Coronary artery (tissue), 2 donors: ENCODE measurements at regions not wholly inside any gene's neighbourhood (a gene's known extent, or its start where the extent isn't known, plus 50 kb on each side); places are given as distances from the start of the nearest gene placed in this dataset.

Experiments
- DNase-seq: peaks from one replicate; pipeline ENCODE4 v3.0.0-alpha.2; 2017; ENCODE audit warnings: low spot score
- H3K27ac ChIP-seq, 2 donors: fragments of 200-600 bp; sonication (generic); one replicate each; pipeline ENCODE4 v1.5.1; 2016 to 2019
- H3K4me3 ChIP-seq: fragments of 200-600 bp; sonication (generic); 2 replicates; pipeline ENCODE4 v1.5.1; 2016; ENCODE audit warnings: mild to moderate bottlenecking, moderate library complexity
- TF ChIP-seq, protein P1 (sequence below): fragments of 200-600 bp; sonication (generic); IDR thresholded peaks from one replicate; pipeline ENCODE4 v1.5.1; 2019; ENCODE audit warnings: antibody characterized with exemption

DNA sequence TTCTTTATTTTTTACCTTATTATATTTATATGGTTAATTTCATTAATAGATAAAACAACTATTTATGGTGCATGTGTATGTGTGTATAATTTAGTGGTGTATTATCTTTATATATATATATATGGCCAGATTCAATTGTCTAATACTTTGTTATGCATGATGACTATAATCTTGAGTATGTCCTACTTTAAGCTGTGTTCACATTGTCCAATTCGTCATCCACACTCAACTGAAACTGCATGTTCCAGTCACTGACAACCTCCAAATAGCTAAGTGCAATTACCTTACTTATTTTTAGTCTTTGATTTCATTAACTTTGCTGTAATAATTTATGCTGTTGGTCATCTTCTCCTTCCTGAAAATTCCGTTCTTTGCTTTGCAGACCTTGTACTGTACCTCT lies 306.5 kb upstream of the TMTC1 start:
- no peak overlapping the region for H3K27ac ChIP-seq
- DNase-seq: no peak
- no peak overlapping the region for H3K4me3 ChIP-seq
- TF ChIP-seq, protein P1, sequence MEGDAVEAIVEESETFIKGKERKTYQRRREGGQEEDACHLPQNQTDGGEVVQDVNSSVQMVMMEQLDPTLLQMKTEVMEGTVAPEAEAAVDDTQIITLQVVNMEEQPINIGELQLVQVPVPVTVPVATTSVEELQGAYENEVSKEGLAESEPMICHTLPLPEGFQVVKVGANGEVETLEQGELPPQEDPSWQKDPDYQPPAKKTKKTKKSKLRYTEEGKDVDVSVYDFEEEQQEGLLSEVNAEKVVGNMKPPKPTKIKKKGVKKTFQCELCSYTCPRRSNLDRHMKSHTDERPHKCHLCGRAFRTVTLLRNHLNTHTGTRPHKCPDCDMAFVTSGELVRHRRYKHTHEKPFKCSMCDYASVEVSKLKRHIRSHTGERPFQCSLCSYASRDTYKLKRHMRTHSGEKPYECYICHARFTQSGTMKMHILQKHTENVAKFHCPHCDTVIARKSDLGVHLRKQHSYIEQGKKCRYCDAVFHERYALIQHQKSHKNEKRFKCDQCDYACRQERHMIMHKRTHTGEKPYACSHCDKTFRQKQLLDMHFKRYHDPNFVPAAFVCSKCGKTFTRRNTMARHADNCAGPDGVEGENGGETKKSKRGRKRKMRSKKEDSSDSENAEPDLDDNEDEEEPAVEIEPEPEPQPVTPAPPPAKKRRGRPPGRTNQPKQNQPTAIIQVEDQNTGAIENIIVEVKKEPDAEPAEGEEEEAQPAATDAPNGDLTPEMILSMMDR: no peak

DNA sequence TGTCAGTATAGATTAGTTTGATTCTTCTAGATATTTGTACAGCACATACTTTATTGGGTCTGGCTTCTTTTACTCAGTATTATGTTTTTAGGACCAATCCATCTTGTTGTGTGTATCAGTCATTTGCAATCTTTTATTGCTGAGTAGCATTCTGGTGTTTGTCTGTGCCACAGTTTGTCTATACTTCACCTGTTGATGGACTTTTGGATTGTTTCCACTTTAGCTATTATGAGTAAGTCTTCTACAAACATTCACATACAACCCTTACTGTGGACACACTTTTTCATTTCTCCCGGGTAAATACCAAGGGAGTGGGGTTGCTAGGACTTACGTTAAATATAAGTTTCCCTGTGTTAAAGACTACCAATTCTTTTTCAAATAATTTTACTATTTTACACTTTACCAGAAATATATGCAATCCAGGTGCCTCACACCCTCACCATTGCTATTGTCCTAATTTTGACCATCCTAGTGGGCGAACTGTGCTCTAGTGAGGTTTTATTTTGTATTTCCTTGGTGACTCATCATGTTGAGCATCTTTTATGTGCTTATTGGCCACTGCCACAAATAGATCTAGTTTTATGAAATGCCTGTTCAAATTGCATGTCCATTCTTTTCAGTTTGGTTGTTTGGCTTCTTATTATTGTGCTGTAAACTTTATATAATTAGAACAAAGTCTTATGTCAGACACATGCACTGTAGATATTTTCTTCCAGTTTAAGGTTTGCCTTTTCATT lies 304.7 kb upstream of the TMTC1 start:
- Histone ChIP-seq H3K4me3 (no peak overlapping the region), H3K27ac (no peak overlapping the region)
- TF ChIP-seq, protein P1: no peak
- no peak for DNase-seq

DNA sequence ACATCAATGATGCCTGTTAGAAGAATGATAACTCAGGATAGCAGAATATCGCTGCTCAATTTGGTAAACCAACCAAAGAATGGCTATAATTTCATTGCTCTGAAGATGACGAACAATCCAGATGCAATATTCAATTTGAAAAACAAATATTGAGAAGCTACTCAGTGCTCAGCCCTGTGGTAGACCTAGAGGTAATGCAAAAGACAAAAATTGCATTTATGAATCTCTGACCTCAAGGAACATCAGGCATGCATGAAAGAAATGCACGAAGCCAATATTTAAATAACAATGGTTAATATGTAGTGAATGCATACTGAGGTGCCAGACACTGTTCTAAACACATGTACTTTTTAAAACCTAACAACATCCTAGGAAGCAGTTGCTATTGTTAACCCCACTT lies 298.6 kb upstream of the TMTC1 start:
- TF ChIP-seq, protein P1: no peak
- H3K4me3 ChIP-seq: no peak overlapping the region
- DNase-seq: no peak
- H3K27ac ChIP-seq: no peak overlapping the region

DNA sequence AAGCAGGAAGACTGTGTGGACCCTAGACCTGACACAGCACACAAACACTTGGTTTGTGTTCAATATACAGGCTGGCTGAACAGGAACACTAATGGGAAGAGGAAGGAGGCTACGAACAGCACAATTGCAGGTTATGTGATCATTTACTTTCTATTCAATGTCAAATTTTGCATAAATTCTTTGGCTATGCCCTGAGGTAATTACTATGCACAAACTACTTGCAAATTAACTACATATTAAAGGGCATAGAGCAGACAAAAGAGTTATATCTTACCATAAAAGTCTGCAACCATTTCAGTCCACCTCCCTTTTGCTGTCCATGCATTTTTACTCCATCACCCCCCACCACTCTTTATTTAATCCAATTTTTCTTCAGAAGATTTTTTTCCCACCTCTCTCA lies 291.2 kb upstream of the TMTC1 start:
- TF ChIP-seq, protein P1: no peak

DNA sequence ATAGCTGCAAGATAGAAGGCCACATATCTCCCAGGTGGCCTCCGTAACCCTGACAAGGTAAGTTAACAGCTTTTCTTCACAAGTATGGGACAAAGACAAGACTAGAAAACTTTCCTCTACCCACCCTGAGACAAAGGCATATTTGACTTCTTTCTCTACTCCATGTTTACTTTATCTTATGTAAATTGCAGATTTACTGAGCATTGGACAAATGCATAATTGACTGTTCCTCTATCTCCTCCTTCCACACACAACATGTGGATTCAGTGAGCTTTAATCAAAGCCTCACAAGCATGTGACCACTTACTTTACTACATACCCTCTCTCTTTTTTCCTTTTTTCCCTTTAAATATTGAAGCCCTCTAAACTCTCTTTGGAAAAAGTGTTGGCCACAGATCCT lies 289.1 kb upstream of the TMTC1 start:
- TF ChIP-seq, protein P1: no peak
- no peak overlapping the region for H3K4me3 ChIP-seq
- DNase-seq: no peak
- no peak overlapping the region for H3K27ac ChIP-seq

More for the DNA sequence above, 291.2 kb upstream of the TMTC1 start:
- no peak overlapping the region for H3K27ac ChIP-seq
- DNase-seq: no peak
- H3K4me3 ChIP-seq: no peak overlapping the region

DNA sequence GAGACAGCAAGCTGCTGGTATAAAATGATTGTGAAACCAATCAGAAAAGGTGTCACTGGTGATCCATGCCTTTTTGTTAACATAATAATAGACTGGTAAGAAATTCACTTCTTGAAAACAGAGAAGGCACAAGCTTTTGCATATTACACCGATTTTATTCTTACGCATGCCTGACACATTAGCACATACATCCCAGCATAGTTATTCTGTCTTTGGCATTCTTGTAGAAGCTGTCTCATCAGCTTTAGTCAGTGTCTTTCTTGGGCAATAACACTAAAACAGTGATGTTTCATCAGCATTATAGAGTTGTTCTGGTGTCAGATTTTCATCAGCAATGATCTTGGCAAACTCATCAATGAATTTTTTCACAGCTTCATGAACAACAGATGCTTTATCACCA lies 283.4 kb upstream of the TMTC1 start:
- Histone ChIP-seq H3K4me3 (no peak overlapping the region), H3K27ac (no peak overlapping the region)
- no peak for DNase-seq
- TF ChIP-seq, protein P1: no peak

DNA sequence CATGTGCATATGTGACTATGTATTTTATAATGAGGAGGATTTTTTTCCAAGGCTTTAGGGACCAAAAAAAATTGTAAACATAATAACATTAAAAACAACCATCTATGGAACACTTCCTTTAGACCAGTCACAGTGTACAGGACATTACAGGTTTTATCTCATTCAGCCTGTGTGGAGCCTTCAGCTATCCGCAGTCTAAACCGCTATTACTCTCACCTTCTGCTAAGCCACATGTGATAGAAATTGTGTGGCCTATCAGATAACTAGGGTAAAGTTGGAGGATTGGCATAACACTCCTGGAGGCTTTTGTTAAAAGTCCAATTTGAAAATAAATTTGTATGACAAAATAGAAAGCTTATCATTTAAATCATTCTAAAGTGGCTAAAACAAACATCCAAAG lies 281.2 kb upstream of the TMTC1 start:
- Histone ChIP-seq H3K4me3 (no peak overlapping the region), H3K27ac (no peak overlapping the region)
- DNase-seq: no peak
- TF ChIP-seq, protein P1: no peak
